NCI-H460 (cell line): ENCODE measurements at regions not wholly inside any gene's neighbourhood (a gene's known extent, or its start where the extent isn't known, plus 50 kb on each side); places are given as distances from the start of the nearest gene placed in this dataset.
A peak's percentile ranks its signal among the peaks of the same experiment; 100 is the strongest.
"Not testable (repeated sequence)": the region's sequence is repeated elsewhere in the genome, so short reads cannot be mapped to it uniquely, and the experiment has no call there.

Source experiments
- DNase-seq: peaks from one replicate; pipeline ENCODE4 v3.0.0-alpha.2; 2016; ENCODE audit warnings: low read depth; ENCODE audit errors: extremely low read depth

- DNase-seq: no peak
These were observed 76.8 kb upstream of the PRKG1 start for GRCh38 chr10:50997461-50997860.

GRCh38 chr10:50999163-50999562 is 75.1 kb upstream of the PRKG1 start:
- DNase-seq: no peak

GRCh38 chr10:51000164-51000563 is 74.1 kb upstream of the PRKG1 start:
- no peak for DNase-seq

- no peak for DNase-seq
These were observed 73.3 kb upstream of the PRKG1 start for GRCh38 chr10:51000976-51001375.

GRCh38 chr10:51001587-51001986 is 72.7 kb upstream of the PRKG1 start:
- DNase-seq: peak; percentile 31

GRCh38 chr10:51002469-51002868 is 71.8 kb upstream of the PRKG1 start:
- no peak for DNase-seq

GRCh38 chr10:51004776-51005175 is 69.5 kb upstream of the PRKG1 start:
- DNase-seq: no peak

GRCh38 chr10:51005551-51005950 is 68.7 kb upstream of the PRKG1 start:
- DNase-seq: no peak

GRCh38 chr10:51006686-51007085 is 67.6 kb upstream of the PRKG1 start:
- no peak for DNase-seq

- DNase-seq: no peak
These were observed 66.5 kb upstream of the PRKG1 start for GRCh38 chr10:51007781-51008180.

GRCh38 chr10:51008346-51008745 is 65.9 kb upstream of the PRKG1 start:
- no peak for DNase-seq

GRCh38 chr10:51010977-51011376 is 63.3 kb upstream of the PRKG1 start:
- DNase-seq: peak; percentile 39

GRCh38 chr10:51012073-51012472 is 62.2 kb upstream of the PRKG1 start:
- DNase-seq: no peak

GRCh38 chr10:51014680-51015389 is 59.5 kb upstream of the PRKG1 start:
- DNase-seq: no peak

GRCh38 chr10:51015390-51015754 is 58.9 kb upstream of the PRKG1 start:
- not testable (repeated sequence) for DNase-seq

GRCh38 chr10:51020200-51020599 is 54.1 kb upstream of the PRKG1 start:
- DNase-seq: no peak

- no peak for DNase-seq
These were observed 51.2 kb upstream of the PRKG1 start for GRCh38 chr10:51022933-51023585.

- DNase-seq: no peak
These were observed 50.7 kb upstream of the PRKG1 start for GRCh38 chr10:51023636-51024035.
